ENCODE measurements at regions not wholly inside any gene's neighbourhood (a gene's known extent, or its start where the extent isn't known, plus 50 kb on each side); places are given as distances from the start of the nearest gene placed in this dataset.

DNA sequence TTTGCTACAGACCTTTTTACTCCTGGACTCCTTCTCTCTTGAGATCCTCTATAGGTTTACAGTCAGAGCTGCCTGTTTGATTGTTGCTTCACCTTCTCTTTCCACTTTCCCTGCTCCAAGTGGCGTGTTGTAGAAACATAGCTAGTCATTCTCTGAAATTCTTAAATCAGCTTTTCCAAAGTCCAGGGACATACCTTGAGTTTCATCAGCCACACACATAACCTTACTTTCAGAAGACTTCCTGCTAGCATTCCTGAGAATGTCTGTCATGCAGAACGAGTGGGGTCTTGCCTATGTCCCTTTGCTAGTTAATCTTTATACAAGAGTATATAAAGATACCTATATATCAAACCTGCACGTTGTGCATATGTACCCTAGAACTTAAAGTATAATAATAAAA is 230.3 kb upstream of the ZNF462 start:
- TF ChIP-seq, protein P1, sequence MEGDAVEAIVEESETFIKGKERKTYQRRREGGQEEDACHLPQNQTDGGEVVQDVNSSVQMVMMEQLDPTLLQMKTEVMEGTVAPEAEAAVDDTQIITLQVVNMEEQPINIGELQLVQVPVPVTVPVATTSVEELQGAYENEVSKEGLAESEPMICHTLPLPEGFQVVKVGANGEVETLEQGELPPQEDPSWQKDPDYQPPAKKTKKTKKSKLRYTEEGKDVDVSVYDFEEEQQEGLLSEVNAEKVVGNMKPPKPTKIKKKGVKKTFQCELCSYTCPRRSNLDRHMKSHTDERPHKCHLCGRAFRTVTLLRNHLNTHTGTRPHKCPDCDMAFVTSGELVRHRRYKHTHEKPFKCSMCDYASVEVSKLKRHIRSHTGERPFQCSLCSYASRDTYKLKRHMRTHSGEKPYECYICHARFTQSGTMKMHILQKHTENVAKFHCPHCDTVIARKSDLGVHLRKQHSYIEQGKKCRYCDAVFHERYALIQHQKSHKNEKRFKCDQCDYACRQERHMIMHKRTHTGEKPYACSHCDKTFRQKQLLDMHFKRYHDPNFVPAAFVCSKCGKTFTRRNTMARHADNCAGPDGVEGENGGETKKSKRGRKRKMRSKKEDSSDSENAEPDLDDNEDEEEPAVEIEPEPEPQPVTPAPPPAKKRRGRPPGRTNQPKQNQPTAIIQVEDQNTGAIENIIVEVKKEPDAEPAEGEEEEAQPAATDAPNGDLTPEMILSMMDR (conservative IDR thresholded peaks at IDR 0.05; ENCODE audit: low read length) = no peak
- TF ChIP-seq EZH2phosphoT487 (IDR thresholded peaks at IDR 0.05; ENCODE audit: borderline replicate concordance) = no peak

All from Loucy (cell line).